GM21528 (cell line): ENCODE measurements at regions not wholly inside any gene's neighbourhood (a gene's known extent, or its start where the extent isn't known, plus 50 kb on each side); places are given as distances from the start of the nearest gene placed in this dataset.
"Not testable (repeated sequence)": the region's sequence is repeated elsewhere in the genome, so short reads cannot be mapped to it uniquely, and the experiment has no call there.

Experiments
- ATAC-seq: cut with Tn5 transposase; IDR thresholded peaks from one replicate; pipeline ENCODE4 v1.9.1; 2021; ENCODE audit warnings: mild to moderate bottlenecking, moderate library complexity; ENCODE audit not compliant: unreplicated experiment, low FRiP score

GRCh38 chr12:131268571-131268970, 314.9 kb downstream of the ADGRD1 start:
- ATAC-seq: not testable (repeated sequence)

DNA sequence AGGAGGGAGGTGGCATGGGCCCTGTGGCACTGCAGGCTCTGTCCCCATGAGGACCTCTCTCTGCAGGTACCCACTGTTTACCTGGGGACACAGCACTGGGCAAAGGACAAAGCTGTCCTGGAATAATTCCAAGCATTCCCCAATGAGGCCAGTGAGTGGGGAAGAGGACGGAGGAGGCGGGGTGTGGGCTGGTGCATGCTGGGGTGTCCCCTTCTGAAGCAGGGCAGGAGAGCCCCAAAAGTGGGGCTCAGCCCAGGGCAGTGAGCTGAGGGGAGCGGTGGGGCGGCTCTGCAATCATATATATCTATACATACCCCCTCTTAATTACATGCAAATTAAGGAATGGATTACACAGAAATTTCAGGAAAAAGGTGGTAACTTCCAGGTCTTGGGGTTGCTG, 315.8 kb downstream of the ADGRD1 start:
- ATAC-seq: no peak

- not testable (repeated sequence) for ATAC-seq
These were observed 316.3 kb downstream of the ADGRD1 start for GRCh38 chr12:131269977-131270376.

DNA sequence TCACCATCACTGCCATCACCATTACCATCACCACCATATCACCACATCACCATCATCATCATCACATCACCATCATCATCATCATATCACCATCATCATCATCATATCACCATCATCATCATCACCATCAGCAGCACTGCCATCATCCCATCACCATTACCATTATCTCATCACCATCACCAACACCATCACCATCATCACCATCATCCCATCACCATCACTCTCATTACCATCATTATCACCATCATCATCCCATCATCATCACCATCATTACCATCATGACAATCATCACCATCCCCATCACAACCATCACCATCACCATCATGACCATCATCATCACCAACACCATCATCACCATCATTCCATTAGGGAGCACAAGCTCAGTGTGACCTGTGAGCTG, 318.0 kb downstream of the ADGRD1 start:
- ATAC-seq: no peak

DNA sequence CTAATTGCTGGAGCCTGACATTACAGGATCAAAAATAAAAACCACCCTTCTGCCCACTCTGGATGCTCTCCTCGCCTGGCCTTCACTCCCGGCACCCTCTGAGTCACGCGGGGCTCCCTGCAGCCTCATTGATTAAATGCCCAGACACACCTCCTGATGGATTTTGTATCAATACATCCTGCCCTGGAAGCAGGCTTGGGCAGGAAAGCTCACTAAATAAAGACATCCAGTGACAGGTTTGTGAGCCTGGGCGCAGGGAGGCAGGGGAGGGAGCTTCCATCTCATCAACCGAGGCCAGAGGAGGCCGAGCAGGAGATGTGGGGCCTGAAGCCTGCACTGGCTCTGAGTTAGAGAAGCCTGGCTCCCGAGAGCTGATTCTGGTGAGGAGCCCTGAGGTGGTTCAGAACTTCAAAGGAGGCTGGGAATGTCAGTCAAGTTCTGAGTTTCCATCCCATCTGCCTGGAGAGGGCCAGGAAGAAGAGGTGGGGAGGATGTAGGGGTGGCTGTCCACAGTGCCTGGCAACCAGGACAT, 318.6 kb downstream of the ADGRD1 start:
- ATAC-seq: not testable (repeated sequence)

- ATAC-seq: no peak
These were observed 319.7 kb downstream of the ADGRD1 start for GRCh38 chr12:131273291-131273845.

GRCh38 chr12:131274061-131274460, 320.4 kb downstream of the ADGRD1 start:
- no peak for ATAC-seq

DNA sequence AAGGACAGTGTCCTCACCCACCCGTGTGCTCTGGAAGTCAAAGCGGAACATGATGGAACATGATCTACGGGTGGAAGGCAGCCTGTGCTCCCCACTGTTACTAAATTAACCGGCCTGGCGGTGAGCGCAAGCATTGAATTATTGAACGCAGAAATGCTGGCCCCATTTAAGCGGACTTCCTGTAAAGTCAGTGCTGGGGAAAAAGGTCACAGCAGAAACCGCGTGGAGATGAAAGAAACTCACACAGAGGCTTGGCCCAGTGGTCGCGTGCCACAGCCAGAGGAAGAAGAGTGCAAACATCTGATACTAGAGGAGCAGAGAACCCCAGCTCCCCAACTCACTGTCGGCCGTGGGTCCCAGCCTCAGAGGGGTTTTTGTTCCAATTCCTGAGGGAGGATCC, 321.2 kb downstream of the ADGRD1 start:
- ATAC-seq: no peak

- no peak for ATAC-seq
These were observed 322.1 kb downstream of the ADGRD1 start for GRCh38 chr12:131275824-131276223.

DNA sequence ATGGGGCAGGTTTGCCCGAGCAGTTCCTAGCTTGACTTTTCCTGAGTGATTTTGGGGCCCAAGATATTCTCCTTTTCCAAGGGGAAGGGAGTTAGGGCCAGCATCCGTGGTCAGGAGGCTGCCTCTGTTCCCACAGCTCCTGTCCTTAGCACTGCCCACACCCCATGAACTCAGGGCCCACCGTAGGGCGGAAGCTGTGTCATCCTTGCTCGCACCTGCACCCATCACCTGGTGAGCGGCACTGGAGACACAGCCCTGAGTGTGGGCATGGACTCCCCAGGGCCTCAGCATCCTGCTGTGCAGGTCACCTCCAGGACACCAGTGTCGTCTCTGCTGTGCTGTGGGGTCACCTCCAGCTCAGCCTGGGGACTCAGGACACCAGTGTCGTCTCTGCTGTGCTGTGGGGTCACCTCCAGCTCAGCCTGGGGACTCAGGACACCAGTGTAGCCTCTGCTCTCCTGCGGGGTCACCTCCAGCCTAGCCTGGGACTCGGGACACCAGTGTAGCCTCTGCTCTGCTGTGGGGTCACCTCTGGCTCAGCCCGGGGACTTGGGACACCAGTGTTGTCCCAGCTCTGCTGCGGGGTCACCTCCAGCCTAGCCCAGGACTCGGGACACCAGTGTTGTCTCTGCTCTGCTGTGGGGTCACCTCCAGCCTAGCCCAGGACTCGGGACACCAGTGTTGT, 322.9 kb downstream of the ADGRD1 start:
- ATAC-seq: no peak

- ATAC-seq: not testable (repeated sequence)
These were observed 323.7 kb downstream of the ADGRD1 start for GRCh38 chr12:131277186-131278091.

DNA sequence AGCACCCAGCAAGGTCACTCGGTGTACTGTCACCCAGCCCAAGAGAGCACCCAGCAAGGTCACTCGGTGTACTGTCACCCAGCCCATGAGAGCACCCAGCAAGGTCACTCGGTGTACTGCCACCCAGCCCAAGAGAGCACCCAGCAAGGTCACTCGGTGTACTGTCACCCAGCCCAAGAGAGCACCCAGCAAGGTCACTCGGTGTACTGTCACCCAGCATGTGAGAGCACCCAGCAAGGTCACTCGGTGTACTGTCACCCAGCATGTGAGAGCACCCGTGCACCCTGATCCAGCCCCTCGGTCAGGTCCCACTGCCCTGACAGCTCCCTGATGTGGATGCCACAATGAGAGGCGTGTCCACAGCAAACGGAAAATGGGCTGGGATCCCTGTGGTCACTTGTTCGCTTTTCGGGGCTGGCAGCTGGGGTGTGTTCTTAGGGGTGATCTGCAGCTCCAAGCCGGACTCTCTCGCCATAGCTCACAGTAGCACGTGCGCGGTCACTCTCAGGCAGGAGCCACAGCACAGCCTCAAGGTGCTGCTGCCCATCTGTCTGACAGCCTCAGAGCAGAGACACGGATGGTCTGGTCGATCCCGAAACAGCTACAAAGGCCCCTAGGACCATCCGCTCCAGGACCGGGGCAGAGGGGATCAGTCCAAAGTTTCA, 324.9 kb downstream of the ADGRD1 start:
- ATAC-seq: not testable (repeated sequence)

- ATAC-seq: no peak
These were observed 325.7 kb downstream of the ADGRD1 start for GRCh38 chr12:131279281-131279921.

DNA sequence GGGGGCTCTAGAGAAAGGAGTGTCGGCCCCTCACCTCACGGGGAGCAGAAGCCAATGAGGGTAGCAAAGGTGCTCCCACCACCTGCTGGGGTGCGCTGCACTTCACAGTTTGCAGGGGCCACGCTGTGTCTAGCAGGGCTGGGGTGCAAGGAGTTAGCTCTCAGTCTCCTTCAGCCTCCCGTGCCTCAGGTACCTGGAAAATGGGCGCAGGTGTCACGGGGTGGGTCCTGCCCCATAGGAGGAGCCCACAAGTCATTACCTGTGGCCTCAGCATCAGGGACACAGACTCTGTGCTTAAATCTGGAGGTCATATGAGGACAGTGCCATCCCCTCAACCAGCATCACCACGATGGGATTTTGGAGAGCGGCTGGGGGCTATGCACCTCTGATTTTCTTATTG, 326.7 kb downstream of the ADGRD1 start:
- ATAC-seq: no peak

DNA sequence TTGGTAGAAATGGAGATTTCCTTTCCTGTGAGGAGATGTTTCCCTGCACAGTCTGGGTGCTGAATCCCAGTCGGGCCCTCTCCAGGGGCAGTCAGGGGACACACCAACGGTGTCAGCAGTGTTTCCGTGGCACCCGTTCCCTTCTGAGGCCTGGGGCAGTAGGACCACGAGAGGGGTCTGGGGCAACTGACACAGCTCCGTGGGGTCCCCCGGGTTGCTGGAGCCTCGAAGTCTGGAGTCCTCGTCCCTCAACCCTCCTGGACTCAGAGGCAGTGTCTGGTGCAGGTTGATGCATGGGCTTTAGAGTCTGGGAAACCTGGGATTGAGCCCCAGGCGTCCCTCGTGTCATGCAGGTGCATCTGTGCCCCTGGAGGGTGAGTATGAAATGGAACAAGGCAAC, 327.3 kb downstream of the ADGRD1 start:
- no peak for ATAC-seq

DNA sequence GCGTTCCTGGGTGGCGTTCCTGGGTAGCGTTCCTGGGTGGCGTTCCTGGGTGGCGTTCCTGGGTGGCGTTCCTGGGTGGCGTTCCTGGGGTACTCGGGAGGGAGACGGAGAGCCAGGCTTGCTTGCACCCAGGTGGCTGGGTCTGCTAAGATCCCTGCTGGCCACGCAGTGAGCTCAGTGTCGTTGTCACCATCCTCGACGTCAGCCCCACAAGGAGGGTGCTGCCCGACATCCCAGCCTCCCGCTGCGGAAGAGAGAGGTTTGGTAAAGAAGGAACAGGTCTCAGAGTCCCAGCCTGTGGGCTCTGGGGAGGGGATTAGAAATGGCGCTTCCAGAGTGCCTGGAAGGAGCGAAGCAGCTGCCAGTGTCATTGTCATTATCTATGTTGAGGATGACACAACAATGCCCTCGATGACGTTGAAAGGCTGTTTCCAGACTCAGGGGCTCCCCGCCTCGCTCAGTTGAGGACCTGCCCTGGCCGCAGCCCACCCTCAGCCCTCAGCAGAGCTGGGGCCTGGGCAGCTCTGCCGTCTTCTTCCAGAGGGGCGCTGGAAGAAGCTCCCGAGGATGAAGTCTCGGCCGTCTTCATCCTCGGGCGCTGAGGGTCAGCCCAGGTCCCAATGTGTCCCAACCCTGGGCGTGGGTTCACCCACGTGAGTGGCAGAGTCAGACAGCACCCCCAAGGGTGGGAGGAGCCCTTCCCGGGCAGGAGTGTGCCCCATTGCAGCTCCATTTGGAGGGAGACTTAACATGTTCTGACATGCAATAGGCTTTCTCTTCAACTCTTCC, 328.8 kb downstream of the ADGRD1 start:
- ATAC-seq: no peak

- no peak for ATAC-seq
These were observed 329.6 kb downstream of the ADGRD1 start for GRCh38 chr12:131283191-131283861.

DNA sequence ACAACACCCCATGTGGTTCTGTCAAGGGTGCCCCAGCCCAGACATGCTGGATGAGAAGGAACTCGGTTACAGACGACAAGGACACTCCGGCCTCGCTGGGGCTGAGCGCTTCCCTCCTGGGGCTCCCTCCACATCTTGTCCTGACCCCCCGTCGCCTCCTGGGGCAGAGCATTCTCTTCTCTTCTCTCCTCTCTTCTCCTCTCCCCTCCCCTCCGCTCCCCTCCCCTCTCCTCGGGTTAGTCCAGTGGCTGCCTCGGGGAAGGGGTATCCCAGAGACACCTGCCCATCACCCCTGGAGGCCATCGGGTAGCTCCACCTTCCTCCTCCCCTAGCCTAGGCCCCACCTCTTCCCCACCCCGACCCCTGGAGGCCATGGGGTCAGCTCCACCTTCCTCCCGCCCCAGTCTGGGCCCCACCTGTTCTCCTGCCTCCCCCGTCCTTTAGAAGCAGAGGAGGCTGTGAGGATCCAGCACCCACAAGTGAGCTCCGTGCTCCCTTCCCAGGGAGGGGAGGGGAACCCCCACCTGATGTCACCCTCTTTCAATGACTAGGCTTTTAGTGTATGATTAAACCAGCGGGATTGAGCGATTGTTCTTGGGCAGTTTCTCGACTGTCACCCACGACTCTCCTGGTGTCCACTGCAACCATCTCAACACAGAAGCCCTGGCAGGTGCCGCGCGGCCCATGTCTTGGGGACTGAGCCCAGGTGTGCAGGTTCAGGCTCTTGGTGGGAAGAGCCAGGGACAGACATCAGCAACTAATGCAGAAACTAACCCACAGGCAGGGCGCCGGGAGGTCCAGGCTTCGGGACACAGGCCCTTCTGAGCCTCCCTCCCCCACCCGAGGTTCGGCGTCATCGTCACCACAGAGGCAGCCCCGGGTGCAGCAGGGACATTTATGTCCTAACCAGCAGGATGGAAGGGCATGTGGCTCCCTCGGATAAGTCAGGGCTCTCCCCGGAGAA, 330.4 kb downstream of the ADGRD1 start:
- not testable (repeated sequence) for ATAC-seq
